H54 (cell line): ENCODE measurements at regions not wholly inside any gene's neighbourhood (a gene's known extent, or its start where the extent isn't known, plus 50 kb on each side); places are given as distances from the start of the nearest gene placed in this dataset.
A peak's percentile ranks its signal among the peaks of the same experiment; 100 is the strongest.

Experiments used
- DNase-seq: peaks from one replicate; pipeline ENCODE4 v3.0.0; 2011; ENCODE audit warnings: low spot score, mixed read lengths; ENCODE audit not compliant: insufficient read length
- FAIRE-seq: peaks from 3 replicates; lab custom pipeline; 2011; peaks lifted over from hg19 to GRCh38; lab: Jason Lieb, UNC
- POLR2A ChIP-seq: IDR thresholded peaks from 2 replicates; pipeline ENCODE4 v1.6.1; 2011; ENCODE audit warnings: low read depth, mild to moderate bottlenecking, low read length

DNA sequence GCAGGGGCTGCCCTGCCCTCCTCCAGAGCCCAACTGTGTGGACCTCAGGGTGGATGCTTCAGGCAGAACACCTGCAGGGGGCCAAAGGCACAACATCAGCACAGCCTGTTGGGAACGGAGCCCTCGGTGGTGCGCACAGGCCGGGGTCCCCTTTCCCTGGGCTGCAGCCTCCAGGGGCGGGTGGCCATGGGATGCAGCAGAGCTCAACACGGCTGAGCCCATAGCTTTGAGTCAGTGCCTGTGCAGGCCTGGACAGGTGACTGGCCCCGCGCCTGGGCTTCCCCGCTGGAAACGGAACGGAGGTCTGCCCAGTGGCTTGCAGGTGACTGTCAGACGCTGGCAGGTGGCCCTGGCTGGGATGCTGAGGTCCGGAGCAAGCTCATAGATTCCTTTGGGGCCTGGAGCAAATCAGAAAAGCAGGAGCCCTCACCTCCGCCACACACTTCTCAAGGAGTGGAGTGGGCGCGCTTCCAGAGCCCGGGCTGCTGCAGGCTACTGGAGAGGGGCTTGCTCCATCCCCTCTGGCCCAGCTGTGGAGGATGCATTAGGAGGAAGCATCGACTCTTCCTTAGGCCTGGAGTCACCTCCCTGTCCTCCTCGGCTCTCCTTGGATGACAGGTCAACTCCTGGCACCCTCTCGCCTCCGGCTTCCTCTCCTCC is 69.8 kb upstream of the RNU6ATAC start:
- DNase-seq = no peak
- FAIRE-seq = no peak
- no peak for TF ChIP-seq POLR2A

DNA sequence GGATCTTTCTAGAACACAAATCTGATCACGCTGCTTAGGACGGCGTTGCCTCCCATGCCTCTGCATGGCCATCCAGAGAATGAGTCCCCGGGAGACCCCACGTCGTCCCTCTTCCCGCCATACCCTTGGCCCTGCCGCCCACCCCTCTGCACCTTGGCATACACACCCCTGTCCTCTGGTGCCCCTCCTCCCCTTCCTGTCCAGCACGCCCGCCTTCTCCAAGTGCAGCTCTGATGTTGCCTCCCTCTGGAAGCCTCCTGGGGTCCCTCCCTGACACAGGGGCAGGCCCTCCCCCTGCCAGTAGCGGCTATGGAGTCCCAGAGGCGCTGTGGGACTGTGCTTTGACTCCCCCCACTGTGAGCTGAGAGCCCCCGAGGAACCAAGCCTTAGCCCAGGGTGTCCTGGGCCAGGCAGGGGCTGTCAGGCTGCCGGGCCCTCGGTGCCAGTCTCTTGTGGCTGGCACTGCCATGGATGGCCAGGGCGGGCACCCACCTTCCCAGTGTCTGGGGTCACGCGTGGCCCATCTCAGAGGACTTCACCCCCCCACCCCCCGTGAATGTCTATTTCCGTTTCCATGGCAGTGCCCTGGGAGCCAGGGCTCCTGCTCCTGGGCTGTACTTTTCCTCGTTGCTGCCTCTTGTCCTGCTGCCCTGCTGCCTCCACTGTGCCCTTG is 70.5 kb upstream of the RNU6ATAC start:
- FAIRE-seq (no peak), DNase-seq (no peak)
- no peak for TF ChIP-seq POLR2A

DNA sequence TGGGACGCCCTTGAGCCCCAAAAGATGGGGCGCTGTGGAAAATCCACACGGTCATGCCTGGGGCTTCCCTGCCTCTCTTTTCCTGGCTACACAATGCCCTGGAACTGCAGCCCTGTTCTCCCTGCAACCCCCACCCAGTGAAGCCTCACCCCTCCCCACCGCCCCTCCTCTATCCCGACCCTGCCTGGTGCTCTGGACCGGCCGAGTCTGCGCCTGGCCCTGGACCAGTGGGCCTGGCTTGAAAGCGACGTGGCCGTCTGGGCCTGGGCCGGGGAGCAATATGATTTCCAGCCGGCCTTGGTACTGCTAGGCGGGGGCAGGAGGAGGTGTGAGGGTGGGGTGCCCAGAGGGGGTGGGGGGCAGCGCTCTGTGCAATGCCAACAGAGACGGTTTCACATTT is 71.0 kb upstream of the RNU6ATAC start:
- FAIRE-seq (no peak), DNase-seq (no peak)
- TF ChIP-seq POLR2A = no peak

DNA sequence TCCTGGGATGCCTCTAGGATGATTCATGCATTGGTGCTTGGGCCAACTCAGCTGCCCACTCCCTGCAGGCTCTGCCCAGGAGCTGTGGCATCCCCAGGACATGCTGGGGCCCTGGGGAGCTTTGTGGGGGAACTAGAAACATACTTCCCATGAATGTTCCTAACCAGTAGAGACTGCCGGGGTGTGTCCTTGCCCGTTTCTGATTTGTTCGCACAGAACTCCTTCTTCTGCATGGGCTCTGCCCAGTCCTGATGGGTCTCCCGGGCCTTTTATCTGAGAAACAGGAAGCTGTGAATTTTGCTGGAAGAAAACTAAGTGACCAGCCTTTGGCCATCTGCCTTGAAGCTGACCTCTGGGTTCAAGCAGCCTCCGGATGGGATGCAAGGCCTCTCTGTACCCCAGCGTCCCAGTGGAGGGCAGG is 71.6 kb upstream of the RNU6ATAC start:
- peak; percentile 57 for FAIRE-seq
- peak; percentile 87 for DNase-seq
- TF ChIP-seq POLR2A = no peak

DNA sequence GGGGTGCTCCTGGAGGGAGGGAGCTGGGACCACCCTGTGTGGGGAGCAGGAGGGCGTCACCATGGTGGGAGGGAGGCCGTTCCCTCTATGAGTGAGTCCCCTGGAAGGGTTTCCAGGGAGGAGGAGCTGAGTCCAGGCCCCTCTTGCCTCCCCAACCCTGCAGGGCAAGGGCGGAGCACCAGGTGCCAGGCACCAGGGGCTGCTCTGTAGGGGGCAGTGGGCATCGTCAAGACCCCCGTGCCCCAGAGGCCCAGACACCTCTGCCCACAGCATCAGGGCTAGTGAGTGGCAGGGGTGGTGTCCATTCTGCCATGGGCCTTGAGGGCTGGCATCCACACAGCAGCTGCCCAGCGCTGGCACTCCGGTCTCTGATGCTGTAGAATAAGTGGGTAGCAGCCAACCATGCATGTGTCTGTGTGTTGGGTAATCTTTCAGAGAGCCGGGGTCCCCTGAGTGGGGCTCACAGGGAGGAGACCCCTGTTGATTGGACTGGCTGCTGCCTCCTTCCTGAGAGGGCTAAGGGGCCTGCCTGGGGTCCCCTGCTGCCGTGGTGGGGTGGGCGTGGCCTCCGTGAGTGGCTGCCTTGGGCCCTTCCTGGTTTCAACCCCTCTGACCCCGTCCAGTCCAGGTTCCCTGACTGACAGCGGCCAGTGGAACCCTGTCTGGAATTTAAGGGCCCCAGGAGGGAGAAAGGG is 72.7 kb upstream of the RNU6ATAC start:
- DNase-seq (no peak), FAIRE-seq (no peak)
- TF ChIP-seq POLR2A = no peak

DNA sequence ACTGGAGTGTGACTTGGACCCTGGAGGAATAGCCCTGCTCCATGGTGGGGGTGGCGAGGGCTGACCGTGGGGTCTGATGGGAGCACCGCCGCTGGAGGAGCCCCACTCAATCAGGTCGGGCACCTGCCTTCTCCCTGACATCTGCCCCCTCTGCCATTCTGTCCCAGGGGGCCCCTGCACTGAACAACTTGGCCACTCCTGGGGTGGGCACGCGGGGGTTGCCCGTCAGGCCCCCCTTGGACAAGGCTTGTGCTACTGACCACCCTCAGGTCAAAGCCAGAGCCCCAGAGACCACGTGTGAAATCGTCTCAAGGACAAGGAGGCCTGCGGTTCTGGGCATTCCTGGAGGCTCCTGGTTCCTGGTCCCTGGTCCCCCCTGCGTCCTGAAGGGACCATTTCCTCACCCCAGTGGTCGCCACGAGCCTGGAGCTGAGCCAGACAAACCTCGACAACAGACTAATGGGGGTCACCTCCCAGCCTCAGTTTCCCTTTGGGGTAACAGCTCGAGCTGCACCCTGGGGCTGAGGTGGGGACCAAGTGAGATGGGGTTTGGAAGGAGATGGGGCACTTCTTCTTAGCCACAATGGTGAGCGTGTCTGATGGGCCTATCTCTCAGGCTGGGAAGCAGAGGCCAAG is 73.4 kb upstream of the RNU6ATAC start:
- FAIRE-seq (no peak), DNase-seq (no peak)
- TF ChIP-seq POLR2A = no peak

DNA sequence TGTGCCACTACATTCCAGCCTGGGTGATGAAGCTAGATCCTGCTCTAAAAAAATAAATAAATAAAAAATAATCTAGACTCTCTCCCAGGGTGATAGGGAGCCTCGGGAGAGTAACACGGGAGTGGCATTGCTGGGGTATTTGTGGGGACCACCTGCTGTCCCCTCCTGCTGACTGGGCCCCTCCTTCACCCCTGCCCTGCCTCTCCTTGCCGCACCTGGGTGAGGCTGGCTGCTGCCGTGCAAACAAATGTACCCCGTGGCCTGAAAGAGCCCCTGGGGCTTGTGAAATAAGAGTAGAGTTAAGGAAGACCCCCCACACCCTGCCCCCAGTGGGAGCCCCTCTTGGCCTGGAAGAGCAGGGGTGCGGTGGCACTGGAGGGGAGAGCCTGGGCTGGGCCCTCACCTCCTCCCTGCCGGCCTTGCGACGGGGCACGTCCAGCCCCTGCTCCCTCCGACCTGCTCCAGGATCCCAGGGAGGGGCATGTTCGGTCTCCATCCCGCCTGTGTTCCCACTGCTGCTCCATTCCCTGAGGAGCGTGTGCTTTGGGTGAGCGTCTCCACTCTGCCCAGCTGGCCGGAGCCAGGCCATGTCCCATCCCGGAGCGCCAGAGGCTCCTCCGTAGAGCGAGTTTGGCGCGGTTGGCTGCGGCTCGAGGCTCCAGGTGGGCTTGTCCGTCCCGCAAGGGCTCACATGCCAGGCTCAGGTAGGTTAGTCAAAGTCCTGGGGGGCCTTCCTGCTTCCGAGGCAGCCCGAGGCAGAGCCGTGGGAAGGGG is 75.0 kb upstream of the RNU6ATAC start:
- no peak for TF ChIP-seq POLR2A
- FAIRE-seq (no peak), DNase-seq (no peak)

DNA sequence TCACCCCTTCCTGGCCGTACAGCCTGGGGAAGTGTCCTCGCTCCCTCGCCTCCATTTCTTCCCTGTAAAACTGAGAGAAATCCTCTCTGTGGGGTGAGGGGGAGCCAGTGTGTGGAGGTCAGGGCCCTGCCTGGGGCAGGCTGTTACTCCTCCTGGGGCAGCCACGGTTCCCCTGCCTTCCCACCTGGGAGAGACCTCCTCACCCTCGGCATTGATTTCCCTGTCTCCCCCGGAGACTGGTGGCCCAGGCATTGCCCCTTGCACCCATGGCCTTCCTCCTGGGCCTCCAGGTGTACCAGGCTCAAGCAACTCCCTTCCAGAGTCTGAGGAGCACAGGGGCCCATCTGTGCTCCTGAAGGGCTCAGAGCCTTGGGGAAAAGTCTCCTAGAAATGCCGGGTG is 75.6 kb upstream of the RNU6ATAC start:
- DNase-seq (no peak), FAIRE-seq (no peak)
- no peak for TF ChIP-seq POLR2A

DNA sequence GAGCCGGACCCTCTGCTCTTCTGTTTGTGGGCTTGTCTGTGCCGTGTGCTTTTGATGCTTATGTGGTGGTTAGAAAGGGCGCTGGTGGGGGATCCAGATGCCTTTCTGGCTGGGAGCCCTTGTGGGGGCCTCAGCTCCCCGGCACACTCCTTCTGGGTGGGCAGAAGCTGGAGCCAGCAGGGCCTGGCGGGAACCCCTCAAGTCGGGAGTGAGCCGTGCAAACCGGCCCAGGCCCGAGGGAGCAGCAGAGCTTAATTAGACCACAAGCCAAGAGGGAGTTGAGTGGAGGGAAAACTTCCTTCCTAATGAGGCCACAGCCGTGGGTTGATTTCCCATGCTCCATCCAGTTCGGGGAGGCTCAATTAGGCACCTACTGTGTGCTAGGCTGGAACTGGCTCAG is 76.0 kb upstream of the RNU6ATAC start:
- no peak for FAIRE-seq
- DNase-seq = no peak
- TF ChIP-seq POLR2A = no peak

DNA sequence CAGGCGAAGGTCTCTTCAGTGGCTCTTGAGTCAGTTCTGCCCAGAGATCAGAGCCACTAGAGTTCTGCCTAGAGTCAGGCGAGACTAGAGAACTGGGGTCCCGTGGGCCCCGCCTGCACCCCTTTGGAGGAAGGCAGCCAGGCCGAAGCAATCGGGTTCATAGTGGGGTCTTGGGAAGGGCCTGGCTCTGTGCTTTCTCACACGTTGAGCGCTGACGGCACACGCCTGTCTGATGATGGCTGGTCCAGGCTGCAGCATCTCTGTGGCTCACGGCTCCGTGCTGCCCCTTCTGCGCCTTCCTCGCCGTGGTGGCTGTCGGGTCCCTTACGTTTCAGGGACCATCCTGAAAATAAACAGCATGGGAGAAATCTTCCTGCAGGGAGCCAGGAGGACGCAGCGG is 78.3 kb upstream of the RNU6ATAC start:
- TF ChIP-seq POLR2A = no peak
- no peak for DNase-seq
- FAIRE-seq = no peak

DNA sequence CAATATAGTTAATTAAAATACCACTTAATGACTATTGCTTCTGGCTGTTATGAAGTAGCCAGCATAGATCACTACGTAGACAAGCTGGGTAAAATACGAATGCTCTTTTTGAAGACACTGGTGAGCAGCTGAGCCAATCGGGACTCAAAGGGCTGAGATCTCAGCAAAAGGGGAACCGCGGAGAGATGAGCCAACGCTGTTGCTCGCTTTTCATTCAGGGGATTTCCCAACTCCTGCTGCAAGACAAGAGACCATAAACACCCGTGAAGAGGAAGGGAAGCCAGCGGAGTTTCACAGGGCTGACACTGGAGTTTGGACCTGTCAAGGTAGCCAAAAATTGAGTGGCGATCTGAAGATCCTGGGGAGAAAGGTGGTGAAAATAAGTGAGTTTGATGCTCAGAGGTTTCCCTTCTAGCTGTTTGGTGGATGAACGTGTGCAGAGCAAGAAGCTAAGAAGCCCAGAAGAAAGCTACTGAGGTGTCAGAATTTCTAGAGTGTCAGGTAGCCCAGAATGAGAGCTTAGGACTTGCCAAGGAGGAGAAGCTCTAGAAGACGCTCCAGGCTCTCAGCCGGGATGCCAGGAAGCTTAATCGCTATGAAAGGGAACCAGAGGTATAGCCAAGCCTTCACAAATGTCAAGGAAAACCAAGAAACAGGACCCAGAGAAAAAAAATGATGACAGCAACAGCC is 79.6 kb upstream of the RNU6ATAC start:
- FAIRE-seq (no peak), DNase-seq (no peak)
- no peak for TF ChIP-seq POLR2A

DNA sequence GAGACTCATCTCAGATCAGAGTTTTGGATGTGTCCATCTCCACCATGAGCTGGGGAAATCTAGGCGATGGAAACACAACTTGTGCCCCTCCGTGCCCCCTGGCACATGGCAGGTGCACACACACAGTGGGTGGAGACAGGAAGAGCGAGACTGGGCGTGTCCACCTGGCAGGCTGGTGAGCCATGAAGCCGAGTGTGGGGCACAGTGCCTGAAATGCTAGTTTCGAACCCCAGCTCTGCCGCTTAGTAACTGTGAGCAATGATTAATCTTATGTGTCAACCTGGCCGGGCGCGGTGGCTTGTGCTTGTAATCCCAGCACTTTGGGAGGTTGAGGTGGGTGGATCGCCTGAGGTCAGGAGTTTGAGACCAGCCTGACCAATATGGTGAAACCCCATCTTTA is 80.8 kb upstream of the RNU6ATAC start:
- no peak for DNase-seq
- no peak for FAIRE-seq
- no peak for TF ChIP-seq POLR2A
